A673 (cell line): ENCODE measurements at regions not wholly inside any gene's neighbourhood (a gene's known extent, or its start where the extent isn't known, plus 50 kb on each side); places are given as distances from the start of the nearest gene placed in this dataset.

Experiments
- EZH2 ChIP-seq: fragments of 200-600 bp; sonication (generic); IDR thresholded peaks from 2 replicates; pipeline ENCODE4 v1.6.1; 2017; ENCODE audit warnings: borderline replicate concordance, low read depth, mild to moderate bottlenecking, mixed read lengths, antibody characterized with exemption, low read length; ENCODE audit not compliant: poor library complexity, severe bottlenecking
- TF ChIP-seq, protein P1 (sequence below): fragments of 300-800, 200-600 bp; sonication (generic); conservative IDR thresholded peaks from 2 replicates; pipeline ENCODE4 v1.5.1; 2017; ENCODE audit warnings: low read depth, mild to moderate bottlenecking, antibody characterized with exemption, low read length, moderate library complexity, mixed read lengths

DNA sequence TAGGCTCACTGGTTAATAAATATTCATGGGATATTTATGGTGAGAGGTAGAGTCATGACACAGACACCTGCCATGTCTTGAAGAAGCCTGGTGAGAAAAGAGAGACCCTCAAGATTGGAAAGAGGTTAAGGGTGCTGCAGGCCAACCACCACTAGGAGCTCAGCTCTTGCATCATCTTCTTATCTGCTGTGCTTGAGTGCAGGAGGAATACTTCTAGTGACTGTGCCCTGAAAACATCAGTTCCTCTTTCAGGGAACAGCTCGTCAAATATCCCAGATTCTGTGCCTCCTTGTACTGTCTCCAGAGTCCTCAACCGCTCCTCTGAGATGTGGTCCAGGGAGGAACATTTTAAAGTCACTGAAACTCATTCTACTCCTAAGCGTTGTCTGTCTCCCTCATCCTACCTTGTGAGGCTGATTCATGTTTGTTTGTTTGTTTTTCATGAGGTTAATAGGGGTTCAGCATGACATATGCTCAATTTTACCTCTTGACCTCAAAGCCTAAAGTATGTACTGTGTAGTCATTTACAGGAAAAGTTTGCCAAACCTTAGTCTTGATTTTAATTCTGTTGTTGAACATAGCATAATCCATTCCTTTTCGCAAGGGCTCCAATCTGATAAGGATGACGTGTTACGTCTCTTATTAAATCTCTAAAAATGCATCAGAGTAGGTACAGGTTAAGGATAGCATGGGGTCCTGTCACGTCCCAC lies 293.1 kb downstream of the C7orf25 start:
- TF ChIP-seq, protein P1, sequence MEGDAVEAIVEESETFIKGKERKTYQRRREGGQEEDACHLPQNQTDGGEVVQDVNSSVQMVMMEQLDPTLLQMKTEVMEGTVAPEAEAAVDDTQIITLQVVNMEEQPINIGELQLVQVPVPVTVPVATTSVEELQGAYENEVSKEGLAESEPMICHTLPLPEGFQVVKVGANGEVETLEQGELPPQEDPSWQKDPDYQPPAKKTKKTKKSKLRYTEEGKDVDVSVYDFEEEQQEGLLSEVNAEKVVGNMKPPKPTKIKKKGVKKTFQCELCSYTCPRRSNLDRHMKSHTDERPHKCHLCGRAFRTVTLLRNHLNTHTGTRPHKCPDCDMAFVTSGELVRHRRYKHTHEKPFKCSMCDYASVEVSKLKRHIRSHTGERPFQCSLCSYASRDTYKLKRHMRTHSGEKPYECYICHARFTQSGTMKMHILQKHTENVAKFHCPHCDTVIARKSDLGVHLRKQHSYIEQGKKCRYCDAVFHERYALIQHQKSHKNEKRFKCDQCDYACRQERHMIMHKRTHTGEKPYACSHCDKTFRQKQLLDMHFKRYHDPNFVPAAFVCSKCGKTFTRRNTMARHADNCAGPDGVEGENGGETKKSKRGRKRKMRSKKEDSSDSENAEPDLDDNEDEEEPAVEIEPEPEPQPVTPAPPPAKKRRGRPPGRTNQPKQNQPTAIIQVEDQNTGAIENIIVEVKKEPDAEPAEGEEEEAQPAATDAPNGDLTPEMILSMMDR: no peak
- no peak for TF ChIP-seq EZH2
